Small intestine (tissue), 7 donors: ENCODE measurements at regions not wholly inside any gene's neighbourhood (a gene's known extent, or its start where the extent isn't known, plus 50 kb on each side); places are given as distances from the start of the nearest gene placed in this dataset.

Source experiments
- DNase-seq, 2 donors: peaks; one replicate each; pipeline versions ENCODE4 v3.0.0 to v3.0.0-alpha.2; 2013
- FAIRE-seq: peaks from 2 replicates; lab custom pipeline; 2012; peaks lifted over from hg19 to GRCh38; lab: Jason Lieb, UNC
- H3K27ac ChIP-seq, 3 donors: one replicate each; pipeline ENCODE4 v1.5.1; 2013; ENCODE audit warnings: low read length in 2 of 3, mild to moderate bottlenecking in 2 of 3, control low read depth in 1 of 3, inconsistent platforms in 1 of 3, low read depth in 1 of 3, moderate library complexity in 1 of 3
- H3K27me3 ChIP-seq, 3 donors: one replicate each; pipeline ENCODE4 v1.6.1; 2013; ENCODE audit warnings: low read length in 3 of 3, inconsistent platforms in 1 of 3; ENCODE audit not compliant: control insufficient read depth in 3 of 3, insufficient read depth in 3 of 3
- H3K36me3 ChIP-seq, 3 donors: one replicate each; pipeline ENCODE4 v1.6.1; 2013; ENCODE audit warnings: low read length in 3 of 3, inconsistent platforms in 1 of 3, low read depth in 1 of 3, mild to moderate bottlenecking in 1 of 3, moderate library complexity in 1 of 3; ENCODE audit not compliant: control insufficient read depth in 3 of 3, insufficient read depth in 2 of 3
- H3K4me1 ChIP-seq, 3 donors: one replicate each; pipeline ENCODE4 v1.6.1; 2013; ENCODE audit warnings: low read length in 2 of 3, inconsistent platforms in 1 of 3, low read depth in 1 of 3, mild to moderate bottlenecking in 1 of 3, moderate library complexity in 1 of 3; ENCODE audit not compliant: control insufficient read depth in 3 of 3, insufficient read depth in 2 of 3
- H3K4me3 ChIP-seq, 3 donors: one replicate each; pipeline ENCODE4 v1.5.1; 2013; ENCODE audit warnings: low read length in 3 of 3, control low read depth in 1 of 3, inconsistent platforms in 1 of 3, low read depth in 1 of 3, mild to moderate bottlenecking in 1 of 3, moderate library complexity in 1 of 3
- H3K9me3 ChIP-seq, 2 donors: one replicate each; pipeline ENCODE4 v1.6.1; 2013; ENCODE audit warnings: low read depth in 1 of 2, low read length in 1 of 2; ENCODE audit not compliant: control insufficient read depth in 2 of 2, insufficient read depth in 1 of 2
- WGBS, 3 donors: extraction: QIAGEN DNeasy Blood & Tissue Kit; methylation state at CpG; one replicate each; pipeline ENCODE4 v1.1.7; 2013; 5-methylcytosine and 5-hydroxymethylcytosine counted together
- donor health status: healthy with polysubstance abuse.
- donor health status: control.
- donor health status: control.
- donor health status: Bipolar disorder and iron deficiency.
- donor health status: healthy.

DNA sequence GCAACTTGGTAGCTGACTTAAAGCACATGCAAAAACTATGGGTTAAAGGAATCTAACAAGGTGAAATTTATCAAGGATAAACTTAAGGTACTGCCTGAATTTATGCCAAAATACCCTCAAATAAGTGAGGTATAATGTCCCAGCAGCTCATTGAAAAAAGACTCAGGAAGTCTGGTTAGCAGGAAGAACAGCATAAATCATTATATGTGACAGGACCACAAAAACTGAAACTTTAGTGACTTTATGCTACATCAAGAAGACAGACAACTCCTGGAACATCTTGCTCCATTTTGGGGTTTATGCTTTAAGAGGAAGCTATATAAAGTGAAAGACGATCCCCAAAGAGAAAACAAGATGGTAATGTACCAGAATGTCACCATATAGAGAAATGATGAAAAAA is 282.4 kb upstream of the ZNF462 start:
- no peak for DNase-seq
- Histone ChIP-seq H3K4me3 (no peak overlapping the region), H3K27ac (no peak overlapping the region)

DNA sequence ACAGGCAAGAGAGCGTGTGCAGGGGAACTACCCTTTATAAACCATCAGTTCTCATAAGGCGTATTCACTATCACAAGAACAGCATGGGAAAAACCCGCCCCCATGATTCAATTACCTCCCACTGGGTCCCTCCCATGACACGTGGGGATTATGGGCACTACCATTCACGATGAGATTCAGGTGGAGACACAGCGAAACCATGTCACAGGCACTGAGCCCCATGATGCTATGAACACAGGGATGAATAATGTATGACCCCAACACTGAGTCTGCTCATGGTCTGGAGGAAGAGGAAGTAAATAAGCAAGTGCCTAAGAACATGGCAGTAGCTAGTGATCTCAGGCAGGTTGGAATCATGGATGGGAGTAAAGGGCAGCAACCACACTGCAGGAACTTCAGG is 281.0 kb upstream of the ZNF462 start:
- H3K4me1 ChIP-seq: no peaks in the 10 kb centered on the region
- H3K9me3 ChIP-seq: no peaks in the 10 kb centered on the region
- no peaks in the 10 kb centered on the region for H3K36me3 ChIP-seq
- no peak for DNase-seq
- FAIRE-seq: no peak
- H3K27me3 ChIP-seq: no peaks in the 10 kb centered on the region
- no peak overlapping the region for H3K4me3 ChIP-seq
- 84 to 87% (median 86%) methylated on average over 6 of the region's 6 CpGs for WGBS, 3 donors
- H3K27ac ChIP-seq: no peak overlapping the region

More for the DNA sequence above, 282.4 kb upstream of the ZNF462 start:
- Histone ChIP-seq H3K27me3 (no peaks in the 10 kb centered on the region), H3K4me1 (no peaks in the 10 kb centered on the region), H3K36me3 (no peaks in the 10 kb centered on the region), H3K9me3 (no peaks in the 10 kb centered on the region)
- 59 to 79% (median 63%) methylated on average over 1 of the region's 1 CpG for WGBS, 3 donors
- FAIRE-seq: no peak

- Histone ChIP-seq H3K27me3 (no peaks in the 10 kb centered on the region), H3K9me3 (no peaks in the 10 kb centered on the region), H3K36me3 (no peaks in the 10 kb centered on the region), H3K27ac (no peak overlapping the region), H3K4me1 (no peaks in the 10 kb centered on the region), H3K4me3 (no peak overlapping the region)
- FAIRE-seq (no peak), DNase-seq (no peak)
These were observed 279.2 kb upstream of the ZNF462 start for GRCh38 chr9:106583751-106584150.

DNA sequence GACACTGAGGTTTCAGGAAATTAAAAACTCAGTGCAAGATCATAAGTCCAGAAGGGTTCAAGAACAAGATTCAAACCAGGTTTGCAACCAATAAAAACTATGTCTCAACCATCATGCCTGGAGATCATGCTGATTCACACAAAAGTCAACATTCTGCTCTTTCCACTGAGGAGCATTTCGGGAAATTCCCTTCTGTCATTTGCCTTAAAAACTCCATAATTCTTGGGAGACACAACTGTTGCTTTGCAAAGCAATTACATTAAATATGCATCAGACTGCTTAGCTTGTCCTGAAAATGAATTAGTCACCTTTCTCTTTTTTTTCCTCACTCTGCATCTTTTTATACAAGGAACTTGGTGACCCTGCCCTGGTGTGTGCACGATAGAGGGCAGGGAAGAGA is 275.9 kb upstream of the ZNF462 start:
- Histone ChIP-seq H3K4me3 (no peak overlapping the region), H3K36me3 (no peaks in the 10 kb centered on the region), H3K9me3 (no peaks in the 10 kb centered on the region), H3K27me3 (no peaks in the 10 kb centered on the region), H3K27ac (no peak overlapping the region), H3K4me1 (no peaks in the 10 kb centered on the region)
- FAIRE-seq (no peak), DNase-seq (no peak)
- WGBS, 3 donors: 71 to 90% (median 78%) methylated on average over 2 of the region's 2 CpGs

DNA sequence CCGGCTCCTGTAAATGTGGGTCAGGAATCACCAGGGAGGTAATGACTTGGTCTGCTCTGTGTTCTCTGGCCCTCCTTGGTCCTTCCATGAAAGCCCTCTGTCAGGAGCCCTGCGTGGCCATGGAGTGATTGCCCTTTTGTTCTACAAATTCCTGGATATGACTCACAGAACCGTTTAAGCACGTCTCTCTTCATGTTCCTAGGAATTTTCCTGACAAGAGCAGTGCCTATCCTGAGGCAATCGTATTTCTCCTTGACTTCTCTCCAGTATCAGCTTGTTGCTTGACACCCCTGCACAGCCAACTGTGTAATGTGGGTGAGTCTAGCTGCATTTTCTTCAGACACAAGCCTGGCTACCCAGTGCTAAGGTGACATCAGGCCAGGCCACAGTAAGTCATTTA is 274.3 kb upstream of the ZNF462 start:
- FAIRE-seq (no peak), DNase-seq (no peak)
- H3K9me3 ChIP-seq: no peaks in the 10 kb centered on the region
- WGBS, 3 donors: 55 to 62% (median 57%) methylated on average over 5 of the region's 5 CpGs
- no peaks in the 10 kb centered on the region for H3K4me1 ChIP-seq
- H3K27ac ChIP-seq: no peak overlapping the region
- no peak overlapping the region for H3K4me3 ChIP-seq
- H3K27me3 ChIP-seq: no peaks in the 10 kb centered on the region
- no peaks in the 10 kb centered on the region for H3K36me3 ChIP-seq

- Histone ChIP-seq H3K27ac (no peak overlapping the region), H3K9me3 (no peaks in the 10 kb centered on the region), H3K36me3 (no peaks in the 10 kb centered on the region), H3K27me3 (no peaks in the 10 kb centered on the region), H3K4me3 (no peak overlapping the region), H3K4me1 (no peaks in the 10 kb centered on the region)
- DNase-seq (no peak), FAIRE-seq (no peak)
- WGBS, 3 donors: 75 to 84% (median 78%) methylated on average over 4 of the region's 4 CpGs
These were observed 272.0 kb upstream of the ZNF462 start for GRCh38 chr9:106590759-106591505.

DNA sequence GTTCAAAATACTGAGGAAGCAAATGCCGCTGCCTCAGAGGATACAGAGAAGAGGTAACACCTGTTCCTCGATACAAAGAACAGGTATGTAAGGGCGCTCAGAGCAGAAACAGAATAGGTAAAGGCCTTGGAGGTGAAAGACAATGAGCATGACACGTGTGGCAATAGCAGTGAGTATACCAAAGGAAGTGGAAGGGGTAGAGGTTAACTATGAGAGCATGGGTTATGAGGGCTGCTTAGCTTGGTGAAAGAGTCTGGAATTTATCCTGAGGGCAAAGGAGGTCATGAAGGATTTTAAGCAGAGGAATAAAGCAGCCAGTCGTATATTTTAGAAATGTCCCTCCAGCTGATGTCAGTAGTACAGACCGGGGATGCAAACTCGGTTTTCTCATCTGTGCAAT is 269.8 kb upstream of the ZNF462 start:
- Histone ChIP-seq H3K27me3 (no peaks in the 10 kb centered on the region), H3K4me3 (no peak overlapping the region), H3K27ac (no peak overlapping the region), H3K36me3 (no peaks in the 10 kb centered on the region), H3K9me3 (no peaks in the 10 kb centered on the region), H3K4me1 (no peaks in the 10 kb centered on the region)
- FAIRE-seq (no peak), DNase-seq (no peak)
- WGBS, 3 donors: 79 to 81% (median 80%) methylated on average over 7 of the region's 7 CpGs

DNA sequence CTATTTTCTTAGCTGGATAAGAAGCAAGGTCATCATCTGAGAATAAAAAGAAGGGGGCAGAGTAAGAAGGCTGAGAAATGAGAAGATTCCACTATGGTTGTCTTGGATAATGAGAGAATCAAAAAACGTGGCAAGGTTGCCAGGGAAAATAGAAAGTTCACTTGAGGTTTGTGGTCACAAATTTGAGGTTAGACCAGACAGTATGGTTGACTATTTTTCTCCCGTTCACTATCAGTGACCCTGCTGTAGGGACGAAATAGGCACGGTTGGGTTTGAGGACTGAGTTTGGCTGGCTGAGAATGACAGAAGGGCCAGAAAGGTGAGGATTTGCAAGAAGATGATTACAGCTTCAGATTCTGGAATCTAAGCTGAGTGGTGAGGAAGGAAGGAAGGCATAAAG is 266.0 kb upstream of the ZNF462 start:
- H3K4me1 ChIP-seq: no peaks in the 10 kb centered on the region
- DNase-seq: no peak
- H3K27ac ChIP-seq: no peak overlapping the region
- 56 to 70% (median 60%) methylated on average over 4 of the region's 4 CpGs for WGBS, 3 donors
- no peak overlapping the region for H3K4me3 ChIP-seq
- H3K36me3 ChIP-seq: no peaks in the 10 kb centered on the region
- no peaks in the 10 kb centered on the region for H3K9me3 ChIP-seq
- peaks cover 0 to 2% (median 0%) of the 10 kb centered on the region in 3 donors for H3K27me3 ChIP-seq
- no peak for FAIRE-seq
